ENCODE measurements at regions not wholly inside any gene's neighbourhood (a gene's known extent, or its start where the extent isn't known, plus 50 kb on each side); places are given as distances from the start of the nearest gene placed in this dataset.

DNA sequence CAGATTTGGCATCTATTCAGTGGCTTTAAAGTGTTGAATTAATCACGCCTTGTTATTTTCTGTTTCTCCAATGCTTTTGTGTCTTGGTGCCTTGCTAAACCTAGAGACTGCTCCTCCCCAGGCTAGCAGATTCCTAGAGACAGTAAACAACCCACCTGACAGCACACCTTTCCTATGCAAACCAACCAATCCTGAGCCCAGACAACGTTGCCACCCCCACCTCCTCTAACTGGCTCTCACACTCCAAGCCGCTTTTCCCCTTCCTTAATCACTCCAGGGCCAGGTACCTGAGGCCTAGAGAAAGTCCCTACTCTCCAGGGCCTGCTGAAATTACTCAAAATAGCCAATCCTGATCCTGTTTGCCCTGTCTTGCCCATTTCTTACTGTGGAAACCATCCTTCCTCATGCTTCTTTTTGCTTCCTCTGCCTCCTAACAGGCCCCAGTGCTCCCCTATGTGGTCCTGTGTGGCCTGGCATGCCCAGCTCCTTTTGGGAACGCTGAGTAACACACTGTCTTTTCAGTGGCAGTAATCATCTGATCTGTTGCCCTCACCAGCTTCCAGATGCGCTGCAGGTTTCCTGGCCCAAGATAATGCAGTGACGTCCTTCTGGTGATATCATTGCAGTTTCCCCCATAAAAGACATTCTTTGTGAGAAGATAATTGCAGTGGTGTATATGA, 53.4 kb downstream of the GAS1 start:
- no peak for DNase-seq

DNA sequence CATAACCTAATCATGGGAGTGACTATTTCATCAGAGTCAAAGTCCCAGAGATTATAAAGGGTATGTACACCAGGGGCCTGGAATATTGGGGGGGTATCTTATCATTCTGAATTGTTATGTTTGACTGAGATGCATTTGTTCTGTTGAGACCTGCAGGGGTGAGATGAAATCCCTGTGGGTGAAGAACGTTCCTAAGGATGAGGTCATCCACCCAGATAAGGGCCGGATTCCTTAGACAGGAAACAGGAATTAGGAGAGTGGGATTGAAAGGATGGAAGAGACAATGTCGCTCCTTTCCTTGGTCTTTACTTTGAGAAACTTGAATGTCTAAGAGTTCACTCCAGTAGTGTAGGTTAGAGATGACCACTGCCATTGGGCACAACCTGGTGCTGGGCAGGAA, 54.7 kb downstream of the GAS1 start:
- DNase-seq: no peak

DNA sequence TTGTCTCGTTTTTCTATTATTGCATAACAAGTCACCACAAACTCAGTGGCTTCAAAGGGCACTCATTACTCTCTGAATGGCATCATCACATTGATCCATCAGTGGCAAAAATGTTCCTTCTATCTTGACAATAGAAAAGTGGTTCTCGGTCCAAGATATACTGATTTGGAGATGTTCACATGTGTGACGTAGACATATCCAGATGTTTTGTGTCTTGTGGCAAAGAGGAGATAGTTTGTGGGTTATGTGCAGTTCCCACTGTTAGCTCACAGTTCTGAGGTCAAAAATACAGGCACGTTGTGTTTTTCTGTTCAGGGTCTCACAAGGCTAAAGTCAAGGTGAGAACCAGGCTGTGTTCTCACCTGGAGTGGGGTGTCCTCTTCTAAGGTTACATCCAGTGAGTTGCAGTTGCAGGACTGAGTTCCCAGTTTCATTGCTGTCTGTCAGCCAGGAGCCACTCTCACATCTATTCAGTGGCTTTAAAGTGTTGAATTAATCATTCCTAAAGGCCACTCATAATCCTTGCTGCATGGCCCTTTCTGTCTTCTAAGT, 55.3 kb downstream of the GAS1 start:
- no peak for DNase-seq

GRCh38 chr9:86891091-86891490, 56.2 kb downstream of the GAS1 start:
- DNase-seq: no peak

DNA sequence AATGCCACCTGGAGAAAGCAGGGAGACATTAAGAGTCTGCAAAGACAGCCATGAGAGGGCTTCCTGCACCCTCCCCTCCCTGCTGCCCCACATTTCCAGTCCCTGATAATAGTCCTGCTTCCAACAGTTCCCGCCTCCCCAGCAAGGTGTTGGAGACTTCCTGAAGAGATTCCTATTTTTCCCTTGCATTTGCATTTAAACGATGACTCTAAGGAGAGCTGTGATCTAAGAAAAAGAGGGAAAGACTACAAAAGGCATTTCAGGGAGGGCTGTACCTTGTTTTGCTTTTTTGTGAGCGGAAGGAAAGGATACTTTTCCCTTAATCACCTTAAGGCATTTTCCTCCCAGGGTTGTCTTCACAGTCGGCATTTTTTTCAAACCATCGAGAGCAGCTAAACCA, 62.1 kb downstream of the GAS1 start:
- no peak for DNase-seq

DNA sequence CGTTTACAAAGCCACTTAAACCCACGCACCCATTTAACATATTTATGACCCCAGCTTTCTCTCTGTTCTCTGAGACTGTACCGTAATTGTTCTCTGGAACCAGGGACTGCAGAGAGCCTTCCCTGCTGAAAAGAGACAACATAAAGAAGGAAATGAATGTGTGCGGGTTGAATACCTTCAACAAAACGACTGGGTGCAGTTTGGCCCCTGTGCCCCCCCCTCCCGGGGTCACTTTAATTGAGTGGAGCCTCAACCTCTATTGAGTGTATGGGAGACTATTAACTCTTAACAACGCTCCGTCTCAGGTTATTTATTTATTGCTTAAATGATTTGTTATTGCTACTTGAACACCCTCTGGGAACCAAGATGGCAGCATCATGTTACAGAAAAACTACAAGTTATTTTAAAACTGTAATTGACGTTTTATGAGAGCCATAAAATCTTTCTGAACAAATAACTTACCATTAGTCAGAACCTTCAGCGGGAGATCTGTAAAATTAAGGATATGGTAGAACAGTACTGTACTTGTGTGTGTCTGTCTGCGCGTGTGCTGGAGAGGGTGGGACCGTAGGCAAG, 70.6 kb downstream of the GAS1 start:
- DNase-seq: no peak

DNA sequence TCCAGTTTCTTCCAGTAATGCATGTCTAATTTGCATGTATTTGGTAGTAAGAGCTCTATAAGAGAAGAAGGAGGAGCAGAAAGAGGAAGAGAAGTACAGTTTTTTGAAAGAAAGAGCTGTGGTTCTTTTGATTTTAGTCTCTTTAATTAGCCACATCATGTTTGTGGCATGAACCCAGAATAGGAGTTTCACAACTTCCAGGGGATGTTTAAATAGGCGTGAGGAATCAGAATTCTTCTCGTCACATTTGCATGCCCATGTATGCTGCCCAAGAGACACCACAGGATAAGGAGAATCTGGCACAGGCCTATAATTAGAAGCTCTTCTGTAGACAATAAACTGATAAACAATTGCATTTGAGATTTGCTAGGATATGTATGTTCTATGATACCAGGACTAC, 78.7 kb downstream of the GAS1 start:
- DNase-seq: no peak

DNA sequence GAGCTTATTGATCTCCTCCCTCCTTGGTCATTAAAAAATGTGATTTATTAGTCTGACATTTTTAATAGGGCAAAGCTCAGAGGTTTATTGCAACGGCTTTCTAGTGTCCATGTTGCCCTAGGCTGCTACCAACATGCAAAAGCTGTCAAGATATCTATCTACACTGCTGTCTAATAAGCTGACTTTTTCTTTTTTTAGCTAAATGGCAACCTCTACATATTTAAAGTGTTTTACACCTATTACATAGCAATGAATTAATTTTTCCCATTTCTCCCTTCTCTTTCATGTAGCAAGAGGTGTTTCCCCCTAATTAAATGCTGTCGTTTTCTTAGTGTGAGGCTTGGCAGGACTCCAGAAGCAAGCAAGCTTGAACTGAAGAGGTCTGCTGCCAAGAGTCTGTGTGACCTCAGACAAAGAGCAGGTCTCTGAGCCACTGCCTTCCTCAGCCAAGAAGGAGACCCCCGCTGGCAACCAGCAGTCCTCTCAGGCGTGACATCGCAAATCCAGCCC, 79.4 kb downstream of the GAS1 start:
- DNase-seq: no peak

DNA sequence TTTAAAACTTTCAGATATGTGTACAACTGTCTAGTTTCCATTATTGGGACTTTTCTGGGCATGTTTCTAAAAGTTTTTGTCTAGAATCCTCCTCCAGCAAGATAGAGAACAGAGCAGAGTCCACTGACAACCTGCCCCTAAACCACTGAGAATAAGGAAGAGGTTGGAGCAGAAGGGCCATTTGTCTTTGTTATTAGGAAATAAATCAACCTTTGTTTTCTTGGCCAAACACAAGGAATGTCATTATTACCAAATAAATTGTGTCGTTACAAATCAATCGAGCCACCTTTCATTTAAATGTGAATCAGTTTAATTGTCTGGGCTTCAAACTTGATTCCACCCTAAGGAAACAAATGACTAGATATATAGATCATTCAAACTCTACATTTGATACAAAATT, 81.4 kb downstream of the GAS1 start:
- DNase-seq: no peak

DNA sequence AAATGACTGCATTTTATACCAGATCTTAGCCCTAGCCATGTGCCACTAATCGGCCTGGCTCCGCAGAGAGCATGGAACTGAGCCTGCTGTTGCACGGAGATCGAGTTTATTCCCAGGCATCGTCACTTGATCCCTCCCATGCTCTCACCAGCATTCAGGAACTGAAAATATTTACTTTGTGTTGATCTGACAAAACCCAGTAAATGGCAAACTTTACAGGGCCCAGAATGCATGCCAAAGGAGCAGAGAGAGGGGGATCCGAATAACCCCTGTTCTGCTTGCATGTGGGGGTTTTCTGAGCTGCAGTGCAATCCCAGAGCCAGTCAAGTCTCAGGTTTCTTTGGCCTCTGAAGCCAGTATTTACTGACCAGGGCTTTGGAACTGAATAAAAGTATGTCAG, 87.3 kb downstream of the GAS1 start:
- no peak for DNase-seq

DNA sequence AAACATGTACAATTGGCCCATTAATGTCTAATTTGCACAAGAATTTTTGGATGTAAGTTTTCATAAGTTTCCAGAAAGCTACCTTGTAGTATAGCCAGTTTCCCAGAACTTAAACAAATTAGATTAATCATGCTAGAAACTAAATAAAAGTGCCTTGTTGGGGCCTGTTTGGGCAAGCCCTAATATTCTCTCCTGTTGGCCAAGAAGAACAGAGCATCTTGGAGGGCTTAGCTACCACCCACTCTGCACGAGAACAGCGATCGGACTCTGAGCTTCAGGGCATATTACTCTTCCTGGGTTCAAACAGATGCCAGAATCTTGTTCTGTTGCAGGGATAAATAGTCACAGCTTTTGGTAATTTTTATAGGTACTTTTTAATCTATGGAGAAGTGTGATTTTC, 88.2 kb downstream of the GAS1 start:
- DNase-seq: no peak

DNA sequence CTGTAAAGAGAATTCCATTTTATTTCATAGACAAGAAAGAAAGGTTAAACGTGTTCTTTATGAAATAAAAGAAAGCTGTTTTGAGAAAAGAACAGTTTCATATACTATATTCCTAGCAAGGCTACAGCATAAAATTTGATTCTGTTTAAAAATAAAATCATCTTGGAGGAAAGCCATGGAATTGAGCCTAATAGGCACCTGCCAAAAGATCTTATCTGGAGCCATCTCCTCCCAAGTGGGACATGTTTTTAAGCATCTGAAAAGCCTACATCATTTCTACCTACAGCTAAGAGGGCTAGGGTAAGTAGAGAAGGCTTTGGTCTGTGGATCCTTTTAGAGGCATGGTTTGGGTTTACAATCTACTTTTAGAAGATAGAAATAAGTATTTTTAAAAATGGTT, 89.3 kb downstream of the GAS1 start:
- DNase-seq: no peak

DNA sequence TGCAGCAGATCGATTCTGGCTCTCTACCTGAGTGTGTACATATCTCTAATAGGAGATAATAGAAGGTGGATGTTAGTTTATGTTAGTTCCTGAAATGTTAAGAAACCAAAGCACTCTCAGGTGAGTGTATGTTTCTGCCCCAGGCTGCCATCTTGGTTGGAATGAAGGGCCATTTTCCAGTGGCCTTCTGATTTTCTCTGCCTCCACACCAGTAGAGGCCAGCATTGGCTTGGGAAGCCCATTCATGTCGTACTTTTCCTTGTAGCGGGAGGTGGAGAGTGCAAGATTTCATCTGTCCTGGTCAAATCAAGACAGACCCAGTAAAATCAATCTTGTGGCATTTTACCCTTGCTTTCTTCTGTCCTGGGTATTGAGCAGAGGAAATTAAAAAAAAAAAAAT, 91.0 kb downstream of the GAS1 start:
- no peak for DNase-seq

DNA sequence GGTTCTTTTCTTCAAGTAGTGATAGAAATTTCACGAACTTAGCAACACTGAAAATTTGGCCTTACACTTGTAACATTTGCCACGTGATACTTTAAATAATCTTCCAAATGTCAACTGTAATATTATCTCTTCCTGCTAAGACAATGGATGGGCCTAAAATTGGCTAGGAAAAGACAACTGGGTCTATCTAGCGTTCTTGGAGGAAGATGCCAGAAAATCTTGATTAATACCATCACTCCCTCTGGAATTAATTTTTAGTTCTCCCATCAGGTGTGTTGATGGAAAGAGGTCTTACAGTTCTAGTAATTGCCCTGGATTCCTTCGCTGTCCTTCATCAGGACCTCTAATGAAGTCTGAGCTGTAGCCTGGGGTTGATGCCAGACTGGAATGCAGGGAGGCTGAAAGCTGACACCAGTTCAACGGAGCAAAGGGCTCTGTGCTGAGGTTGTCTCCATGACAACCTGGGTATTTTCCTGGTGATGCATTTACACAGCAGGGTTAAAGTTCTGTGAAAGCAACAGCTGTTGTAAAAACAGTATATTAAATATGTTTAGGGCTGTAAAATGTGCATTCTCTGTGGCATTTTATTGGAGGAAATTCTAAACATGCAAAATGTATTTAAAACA, 92.3 kb downstream of the GAS1 start:
- DNase-seq: no peak

DNA sequence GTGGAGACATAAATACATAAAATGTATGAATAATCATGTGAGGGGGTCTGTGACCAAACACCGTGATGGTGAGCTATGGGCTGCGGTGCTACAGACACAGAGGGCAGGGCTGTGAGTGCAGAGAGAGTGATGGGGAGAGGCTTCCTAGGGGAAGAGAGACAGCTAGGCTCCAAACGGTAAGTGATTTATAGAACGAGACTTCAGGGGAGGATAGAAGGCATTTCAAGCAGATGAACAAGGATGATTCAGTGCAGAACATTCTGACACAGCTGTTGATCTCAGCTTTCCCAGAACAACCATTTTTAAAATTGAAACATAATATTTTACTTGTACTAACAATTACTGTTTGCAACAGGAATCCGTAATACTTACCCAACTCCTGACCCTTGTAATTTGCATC, 100.7 kb downstream of the GAS1 start:
- DNase-seq: no peak

DNA sequence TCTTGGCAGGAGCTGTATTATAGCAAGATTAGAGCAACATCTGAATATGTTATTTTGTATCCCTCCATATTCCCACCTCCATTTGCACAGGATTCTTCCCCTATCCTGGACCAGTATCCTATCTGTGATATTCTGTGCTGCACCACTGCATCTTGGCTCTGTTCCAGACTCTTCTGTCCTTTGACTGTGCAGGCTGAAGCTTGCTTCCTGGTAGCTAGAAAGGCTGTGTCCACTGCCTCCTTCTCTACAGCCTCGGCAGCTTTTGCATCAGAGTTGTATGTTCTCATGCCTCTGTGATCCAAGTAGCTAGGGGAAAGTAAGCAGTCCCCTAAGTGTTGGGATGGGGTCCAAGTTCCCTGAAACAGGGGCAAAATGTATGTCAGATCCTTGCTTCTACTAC, 104.1 kb downstream of the GAS1 start:
- DNase-seq: no peak

- no peak for DNase-seq
Observed at GRCh38 chr9:86842573-86842972, 104.7 kb downstream of the GAS1 start.

- no peak for DNase-seq
Observed at GRCh38 chr9:86839522-86839921, 107.8 kb downstream of the GAS1 start.

- no peak for DNase-seq
Observed at GRCh38 chr9:86838519-86839497, 108.5 kb downstream of the GAS1 start.

GRCh38 chr9:86837345-86837744, 110.0 kb downstream of the GAS1 start:
- DNase-seq: no peak

DNA sequence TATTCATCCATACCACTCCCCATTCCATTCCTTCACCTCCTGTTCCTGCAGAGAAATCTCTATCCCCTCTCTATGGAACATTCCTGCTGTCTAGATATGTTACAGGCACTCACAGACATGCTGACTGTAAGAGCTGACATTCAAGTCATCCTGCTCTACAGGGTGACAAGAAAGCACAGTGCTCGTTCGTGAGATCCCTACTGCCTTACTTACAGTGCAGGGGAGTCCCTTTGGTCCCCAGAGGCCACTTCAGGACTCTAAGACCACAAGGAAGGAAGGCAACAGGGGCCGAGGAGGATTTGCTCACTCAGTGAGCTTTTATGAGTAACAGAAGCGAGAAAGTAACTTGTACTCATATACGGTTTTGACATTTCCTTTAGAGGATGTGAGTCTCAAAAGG, 110.5 kb downstream of the GAS1 start:
- no peak for DNase-seq

- no peak for DNase-seq
Observed at GRCh38 chr9:86836266-86836665, 111.0 kb downstream of the GAS1 start.

GRCh38 chr9:86830356-86830755, 117.0 kb downstream of the GAS1 start:
- DNase-seq: no peak
